SH-SY5Y (cell line): ENCODE measurements at regions not wholly inside any gene's neighbourhood (a gene's known extent, or its start where the extent isn't known, plus 50 kb on each side); places are given as distances from the start of the nearest gene placed in this dataset.

ENCODE experiments used
- GATA2 ChIP-seq: IDR thresholded peaks from 2 replicates; pipeline ENCODE4 v1.6.1; 2011; ENCODE audit warnings: mild to moderate bottlenecking, low read depth, low read length
- GATA3 ChIP-seq: IDR thresholded peaks from 2 replicates; pipeline ENCODE4 v1.6.1; 2011; ENCODE audit warnings: low read depth, mild to moderate bottlenecking, low read length, moderate library complexity

GRCh38 chr1:62997884-62998283 is 214.0 kb downstream of the ATG4C start:
- no peak for TF ChIP-seq GATA2
- no peak for TF ChIP-seq GATA3
